Ovary (tissue), 3 donors: ENCODE measurements at regions not wholly inside any gene's neighbourhood (a gene's known extent, or its start where the extent isn't known, plus 50 kb on each side); places are given as distances from the start of the nearest gene placed in this dataset.

Experiments used
- EP300 ChIP-seq: sonication (generic); formaldehyde crosslinking; IDR thresholded peaks from one replicate; pipeline ENCODE4 v1.6.1; 2017; ENCODE audit warnings: antibody characterized with exemption
- POLR2A ChIP-seq: fragments of 450-650 bp; IDR thresholded peaks from one replicate; pipeline ENCODE4 v1.6.1; 2017; ENCODE audit warnings: antibody characterized with exemption, mild to moderate bottlenecking, moderate library complexity
- TF ChIP-seq, protein P1 (sequence below), 3 donors: fragments of 450-650 bp in 2 of 3; fragments of 200-600 bp in 1 of 3; IDR thresholded peaks; one replicate each; pipeline versions ENCODE4 v1.5.1 to v1.8.0; 2016 to 2022; ENCODE audit warnings: antibody characterized with exemption in 3 of 3, mild to moderate bottlenecking in 1 of 3
- donor health status: DM: no; HTN: no; CAD: no.

DNA sequence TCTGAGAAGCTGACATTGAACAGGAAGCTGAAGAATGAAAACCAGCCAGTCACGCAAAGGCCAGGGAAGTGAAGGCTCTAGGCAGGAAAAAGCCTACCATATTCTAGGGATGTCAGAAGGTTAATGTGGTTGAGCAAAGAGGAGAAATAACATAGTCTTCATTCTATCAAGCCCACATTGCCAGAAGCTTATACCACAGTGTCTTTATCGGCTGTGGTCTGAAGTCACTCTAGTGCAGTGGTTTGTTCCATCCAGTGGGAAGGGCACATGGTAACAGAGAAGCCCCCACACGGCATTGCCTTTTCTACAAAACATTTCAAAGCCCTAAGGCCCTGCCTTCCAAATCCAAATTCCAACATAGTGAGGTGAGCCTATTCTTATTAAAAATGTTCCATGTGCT lies 311.3 kb downstream of the TNS1 start:
- TF ChIP-seq, protein P1, sequence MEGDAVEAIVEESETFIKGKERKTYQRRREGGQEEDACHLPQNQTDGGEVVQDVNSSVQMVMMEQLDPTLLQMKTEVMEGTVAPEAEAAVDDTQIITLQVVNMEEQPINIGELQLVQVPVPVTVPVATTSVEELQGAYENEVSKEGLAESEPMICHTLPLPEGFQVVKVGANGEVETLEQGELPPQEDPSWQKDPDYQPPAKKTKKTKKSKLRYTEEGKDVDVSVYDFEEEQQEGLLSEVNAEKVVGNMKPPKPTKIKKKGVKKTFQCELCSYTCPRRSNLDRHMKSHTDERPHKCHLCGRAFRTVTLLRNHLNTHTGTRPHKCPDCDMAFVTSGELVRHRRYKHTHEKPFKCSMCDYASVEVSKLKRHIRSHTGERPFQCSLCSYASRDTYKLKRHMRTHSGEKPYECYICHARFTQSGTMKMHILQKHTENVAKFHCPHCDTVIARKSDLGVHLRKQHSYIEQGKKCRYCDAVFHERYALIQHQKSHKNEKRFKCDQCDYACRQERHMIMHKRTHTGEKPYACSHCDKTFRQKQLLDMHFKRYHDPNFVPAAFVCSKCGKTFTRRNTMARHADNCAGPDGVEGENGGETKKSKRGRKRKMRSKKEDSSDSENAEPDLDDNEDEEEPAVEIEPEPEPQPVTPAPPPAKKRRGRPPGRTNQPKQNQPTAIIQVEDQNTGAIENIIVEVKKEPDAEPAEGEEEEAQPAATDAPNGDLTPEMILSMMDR (IDR thresholded peaks at IDR 0.05), result no peak
- no peak for TF ChIP-seq POLR2A
- TF ChIP-seq EP300, result no peak
